K562 (cell line): ENCODE measurements at regions not wholly inside any gene's neighbourhood (a gene's known extent, or its start where the extent isn't known, plus 50 kb on each side); places are given as distances from the start of the nearest gene placed in this dataset.

Experiments used
- ATAC-seq: fragments of 200-7000 bp; cut with Tn5 transposase; 3 replicates; pipeline ENCODE4 v1.9.1; 2020; ENCODE audit warnings: moderate library complexity
- BruUV-seq: library from RNA; stranded (reverse); fragments of 400-500 nt; replicated peaks from 2 replicates; lab custom pipeline; 2021; lab: Mats Ljungman, UMichigan
- CTCF ChIA-PET: fragments of 300-600 bp; formaldehyde crosslinking; extraction: SDS; loops from one replicate; lab custom pipeline; 2021; ENCODE audit warnings: low intra/inter-chr PET ratio; lab: Yijun Ruan, JAX
- POLR2A ChIA-PET: fragments of 300-600, 350-650 bp; sonication (Branson Sonifier 250); formaldehyde crosslinking; extraction: SDS; loops from one replicate; lab custom pipeline; 2021; ENCODE audit warnings: antibody characterized with exemption, inconsistent platforms; lab: Yijun Ruan, JAX
- DNase-seq, 4 experiments: peaks; one replicate each; pipeline versions ENCODE4 v3.0.0 to v3.0.0-alpha.2; 2011 to 2018; ENCODE audit warnings: low spot score in 3 of 4, mixed read lengths in 3 of 4; ENCODE audit errors: extremely low read depth in 1 of 4
- FAIRE-seq: peaks from 2 replicates; lab custom pipeline; 2011; peaks lifted over from hg19 to GRCh38; lab: Jason Lieb, UNC
- H2AFZ ChIP-seq: 2 replicates; pipeline ENCODE4 v1.6.0; 2011; ENCODE audit warnings: low read depth, low read length, control low read depth, inconsistent platforms
- H3K27ac ChIP-seq: fragments of 200-600 bp; 3 replicates; pipeline ENCODE4 v1.8.0; 2011; ENCODE audit warnings: low read depth, mild to moderate bottlenecking, control low read depth, inconsistent platforms, low read length, moderate library complexity, mixed read lengths; ENCODE audit errors: extremely low read depth
- H3K27me3 ChIP-seq, 2 experiments: fragments of 300-600 bp in 1 of 2; 2 replicates in 1 of 2; 3 replicates in 1 of 2; pipeline versions ENCODE4 v1.6.0 to v1.8.0; 2011; ENCODE audit warnings: inconsistent platforms in 2 of 2, low read length in 2 of 2, mild to moderate bottlenecking in 1 of 2, mixed read lengths in 1 of 2, moderate library complexity in 1 of 2; ENCODE audit not compliant: control insufficient read depth in 2 of 2, insufficient read depth in 2 of 2
- H3K36me3 ChIP-seq: fragments of 300-600 bp; 3 replicates; pipeline ENCODE4 v1.8.0; 2011; ENCODE audit warnings: mild to moderate bottlenecking, low read length, inconsistent platforms; ENCODE audit not compliant: control insufficient read depth, insufficient read depth
- H3K4me1 ChIP-seq, 2 experiments: fragments of 200-600 bp in 1 of 2; replicated peaks in 1 of 2; 2 replicates in 1 of 2; 3 replicates in 1 of 2; pipeline versions ENCODE4 v1.5.1 to v1.8.0; 2011; ENCODE audit warnings: inconsistent platforms in 2 of 2, low read length in 2 of 2, mild to moderate bottlenecking in 1 of 2, mixed read lengths in 1 of 2, moderate library complexity in 1 of 2; ENCODE audit not compliant: control insufficient read depth in 2 of 2, insufficient read depth in 2 of 2
- H3K4me2 ChIP-seq: 2 replicates; pipeline ENCODE4 v1.6.1; 2011; ENCODE audit warnings: low read length, control low read depth, inconsistent platforms, mixed read lengths; ENCODE audit not compliant: insufficient read depth
- H3K4me3 ChIP-seq: fragments of 200-600 bp; sonication (generic), shearing (Covaris generic); 2 replicates; pipeline ENCODE4 v1.5.1; 2016; ENCODE audit warnings: control low read depth, inconsistent platforms
- H3K79me2 ChIP-seq: fragments of 200-600 bp; 3 replicates; pipeline ENCODE4 v1.8.0; 2011; ENCODE audit warnings: low read length, inconsistent platforms; ENCODE audit not compliant: control insufficient read depth, insufficient read depth
- H3K9ac ChIP-seq, 2 experiments: 2 replicates each; pipeline versions ENCODE4 v1.6.0 to v1.6.1; 2011; ENCODE audit warnings: low read depth in 2 of 2, low read length in 2 of 2, control low read depth in 1 of 2, inconsistent platforms in 1 of 2, mild to moderate bottlenecking in 1 of 2, mixed read lengths in 1 of 2; ENCODE audit not compliant: insufficient read depth in 1 of 2
- H3K9me1 ChIP-seq: one replicate; pipeline ENCODE4 v1.6.0; 2011; ENCODE audit warnings: inconsistent platforms, mild to moderate bottlenecking, low read length, moderate library complexity; ENCODE audit not compliant: control insufficient read depth, insufficient read depth
- H3K9me3 ChIP-seq: replicated peaks from 2 replicates; pipeline ENCODE4 v1.5.1; 2011; ENCODE audit warnings: low read depth, low read length, inconsistent platforms; ENCODE audit not compliant: control insufficient read depth, insufficient read depth
- H4K20me1 ChIP-seq: replicated peaks from 2 replicates; pipeline ENCODE4 v1.6.1; 2011; ENCODE audit warnings: low read length, inconsistent platforms, mixed read lengths; ENCODE audit not compliant: control insufficient read depth, insufficient read depth
- ARNT ChIP-seq, 2 experiments: fragments of 450-650 bp; IDR thresholded peaks; 2 replicates each; pipeline ENCODE4 v1.6.1; 2016; ENCODE audit warnings: mild to moderate bottlenecking in 1 of 2
- ATF3 ChIP-seq, 2 experiments: fragments of 450-650 bp in 1 of 2; sonication (generic) in 1 of 2; formaldehyde crosslinking in 1 of 2; IDR thresholded peaks in 1 of 2; conservative IDR thresholded peaks in 1 of 2; 2 replicates each; pipeline versions ENCODE4 v1.6.1 to v1.8.1; 2016 to 2023; ENCODE audit warnings: mild to moderate bottlenecking in 2 of 2, moderate library complexity in 2 of 2, inconsistent platforms in 1 of 2, missing genetic modification reagents in 1 of 2
- BRD9 ChIP-seq: fragments of 450-650 bp; IDR thresholded peaks from 2 replicates; pipeline ENCODE4 v1.6.1; 2018; ENCODE audit warnings: low read depth; ENCODE audit not compliant: partially characterized antibody
- EGR1 ChIP-seq: fragments of 450-650 bp; conservative IDR thresholded peaks from 2 replicates; pipeline ENCODE4 v1.6.1; 2017; ENCODE audit warnings: mild to moderate bottlenecking
- EHMT2 ChIP-seq: fragments of 450-650 bp; IDR thresholded peaks from 2 replicates; pipeline ENCODE4 v1.6.1; 2018; ENCODE audit warnings: antibody characterized with exemption
- ETV1 ChIP-seq: fragments of 450-650 bp; conservative IDR thresholded peaks from 2 replicates; pipeline ENCODE4 v1.6.1; 2016; ENCODE audit warnings: missing genetic modification characterization, control low read depth, low read depth, missing compliant biosample characterization
- HNRNPL ChIP-seq: fragments of 200-400 bp; formaldehyde crosslinking; IDR thresholded peaks from 2 replicates; pipeline ENCODE4 v1.6.1; 2017; ENCODE audit warnings: low read depth, mild to moderate bottlenecking, low read length
- MCM7 ChIP-seq, 2 experiments: fragments of 450-650 bp; IDR thresholded peaks; 2 replicates each; pipeline ENCODE4 v1.6.1; 2016 to 2018
- MYC ChIP-seq, 2 experiments: fragments of 250-450 bp in 1 of 2; sonication (Bioruptor Pico) in 1 of 2; IDR thresholded peaks; 2 replicates each; pipeline versions ENCODE4 v1.5.1 to v1.6.1; 2012 to 2021; ENCODE audit warnings: low read depth in 2 of 2, borderline replicate concordance in 1 of 2, improper control_type of control experiment in 1 of 2, low read length in 1 of 2, mild to moderate bottlenecking in 1 of 2, moderate library complexity in 1 of 2
- NUFIP1 ChIP-seq: fragments of 450-650 bp; IDR thresholded peaks from 2 replicates; pipeline ENCODE4 v1.6.1; 2018; ENCODE audit not compliant: partially characterized antibody
- SMARCA5 ChIP-seq: fragments of 450-650 bp; IDR thresholded peaks from 2 replicates; pipeline ENCODE4 v1.6.1; 2016
- SREBF1 ChIP-seq: fragments of 150-350 bp; IDR thresholded peaks from 2 replicates; pipeline ENCODE4 v1.6.1; 2014; ENCODE audit warnings: antibody characterized with exemption, low read depth, low read length, borderline replicate concordance
- ZC3H8 ChIP-seq: fragments of 450-650 bp; IDR thresholded peaks from 2 replicates; pipeline ENCODE4 v1.6.1; 2017
- ZNF175 ChIP-seq: fragments of 200-800 bp; sonication (Bioruptor generic); IDR thresholded peaks from 2 replicates; pipeline ENCODE4 v1.6.1; 2016; ENCODE audit warnings: low read depth, mild to moderate bottlenecking, missing genetic modification characterization, missing compliant biosample characterization
- WGBS: fragments of 100-300 bp; shearing (Covaris generic); methylation state at CpG from one replicate; pipeline ENCODE4 v1.1.6; 2016; ENCODE audit warnings: low coverage, mixed read lengths; ENCODE audit not compliant: insufficient coverage; ENCODE audit errors: missing lambda C conversion rate; 5-methylcytosine and 5-hydroxymethylcytosine counted together
- in situ Hi-C: fragments of 300-500 bp; cut with MboI; formaldehyde crosslinking; loops from 4 replicates; pipeline ENCODE4 v1.15.0; 2018; ENCODE audit warnings: inconsistent platforms, mixed read lengths
- intact Hi-C: fragments of 100-400 bp; cut with micrococcal nuclease; formaldehyde crosslinking; loops from 2 replicates; pipeline ENCODE4 v1.14.2; 2022
- TF ChIP-seq, protein P1 (sequence below): sonication (generic); IDR thresholded peaks from 2 replicates; pipeline ENCODE4 v1.6.1; 2016

DNA sequence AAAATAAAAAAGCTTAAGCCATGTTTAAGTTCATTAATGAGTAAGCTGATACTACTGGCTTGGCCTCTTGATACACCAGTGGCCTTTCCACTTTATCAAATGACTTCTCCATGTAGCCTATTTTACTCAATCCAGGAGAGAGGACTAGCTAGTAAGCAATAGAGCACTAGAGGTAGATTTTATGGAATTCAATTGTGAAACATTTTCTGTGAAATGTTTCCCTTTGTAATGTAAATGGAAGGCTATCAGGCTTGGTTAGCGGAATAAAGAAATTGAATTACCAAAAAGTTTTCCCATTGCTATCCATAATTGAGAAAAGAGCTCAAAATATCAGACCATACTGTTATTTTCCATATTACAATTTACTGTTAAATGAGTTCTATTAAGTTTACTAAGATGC, 515.4 kb upstream of the CDH2 start:
- H3K79me2 ChIP-seq = no peaks in the 10 kb centered on the region
- FAIRE-seq = no peak
- WGBS = 7% methylated on average over 1 of the region's 1 CpG

More for the DNA sequence above, 515.4 kb upstream of the CDH2 start:
- ChIA-PET POLR2A (no interaction called here), CTCF (no interaction called here)
- no peaks in the 10 kb centered on the region for H3K27me3 ChIP-seq
- H3K4me2 ChIP-seq = no peak overlapping the region
- BruUV-seq = no TSS peak
- H3K4me1 ChIP-seq = no peaks in the 10 kb centered on the region
- H3K4me3 ChIP-seq = no peak overlapping the region
- H3K9me1 ChIP-seq = no peaks in the 10 kb centered on the region
- intact Hi-C loops = no loop called here
- H4K20me1 ChIP-seq = no peaks in the 10 kb centered on the region
- ATAC-seq = no peak
- no peak overlapping the region for H3K27ac ChIP-seq
- H3K36me3 ChIP-seq = no peaks in the 10 kb centered on the region
- in situ Hi-C loops = no loop called here
- no peak overlapping the region for H3K9ac ChIP-seq
- no peak overlapping the region for H2AFZ ChIP-seq
- TF ChIP-seq EHMT2 = no peak
- TF ChIP-seq HNRNPL = no peak
- no peak for TF ChIP-seq MCM7 (IDR thresholded peaks at IDR 0.05)
- no peak for TF ChIP-seq SMARCA5
- no peak for TF ChIP-seq EGR1
- no peak for TF ChIP-seq ZC3H8
- no peak for TF ChIP-seq SREBF1
- TF ChIP-seq, protein P1, sequence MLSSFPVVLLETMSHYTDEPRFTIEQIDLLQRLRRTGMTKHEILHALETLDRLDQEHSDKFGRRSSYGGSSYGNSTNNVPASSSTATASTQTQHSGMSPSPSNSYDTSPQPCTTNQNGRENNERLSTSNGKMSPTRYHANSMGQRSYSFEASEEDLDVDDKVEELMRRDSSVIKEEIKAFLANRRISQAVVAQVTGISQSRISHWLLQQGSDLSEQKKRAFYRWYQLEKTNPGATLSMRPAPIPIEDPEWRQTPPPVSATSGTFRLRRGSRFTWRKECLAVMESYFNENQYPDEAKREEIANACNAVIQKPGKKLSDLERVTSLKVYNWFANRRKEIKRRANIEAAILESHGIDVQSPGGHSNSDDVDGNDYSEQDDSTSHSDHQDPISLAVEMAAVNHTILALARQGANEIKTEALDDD = no peak
- TF ChIP-seq NUFIP1 = no peak
- no peak for TF ChIP-seq ARNT (IDR thresholded peaks at IDR 0.05)
- TF ChIP-seq MYC (IDR thresholded peaks at IDR 0.05; ENCODE audit: low read depth, low read length) = no peak
- no peak for TF ChIP-seq MYC (CRISPR knock-in tag; IDR thresholded peaks at IDR 0.05; ENCODE audit: borderline replicate concordance, low read depth)
- no peak for TF ChIP-seq ZNF175 (CRISPR knock-in tag)
- no peak for TF ChIP-seq ETV1
- TF ChIP-seq ATF3 (IDR thresholded peaks at IDR 0.05) = no peak
- no peak for TF ChIP-seq ATF3 (CRISPR knock-in tag; conservative IDR thresholded peaks at IDR 0.05)
- no peak for TF ChIP-seq BRD9
- H3K9me3 ChIP-seq = no peaks in the 10 kb centered on the region
- no peak for DNase-seq
